HG03432 (cell line): ENCODE measurements at regions not wholly inside any gene's neighbourhood (a gene's known extent, or its start where the extent isn't known, plus 50 kb on each side); places are given as distances from the start of the nearest gene placed in this dataset.

Experiments
- ATAC-seq: cut with Tn5 transposase; IDR thresholded peaks from one replicate; pipeline ENCODE4 v1.9.1; 2021; ENCODE audit warnings: mild to moderate bottlenecking, moderate library complexity; ENCODE audit not compliant: unreplicated experiment

GRCh38 chr13:109379930-109380329, 406.5 kb downstream of the IRS2 start:
- no peak for ATAC-seq

DNA sequence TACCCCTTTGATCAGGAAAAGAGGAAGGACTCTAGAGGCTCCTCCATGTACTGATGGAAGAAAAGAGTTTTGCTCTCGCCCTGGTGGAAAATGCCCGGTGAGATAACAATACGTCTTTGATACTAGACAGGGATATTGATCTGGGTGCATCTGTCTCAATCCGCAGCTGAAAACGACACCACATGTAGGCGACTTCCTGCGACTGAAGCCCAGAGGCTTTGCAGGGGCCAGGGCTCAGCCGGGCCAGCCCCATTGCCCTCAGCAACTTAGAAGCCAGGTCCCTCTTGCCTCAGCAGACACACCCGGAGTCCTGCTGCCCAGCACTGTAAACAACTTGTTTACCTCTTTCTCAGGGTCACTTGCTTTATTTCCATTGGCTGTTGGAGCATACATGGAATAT, 409.4 kb downstream of the IRS2 start:
- ATAC-seq, result no peak

- no peak for ATAC-seq
Observed at GRCh38 chr13:109374609-109375200, 411.7 kb downstream of the IRS2 start.

- no peak for ATAC-seq
Observed at GRCh38 chr13:109372666-109373065, 413.7 kb downstream of the IRS2 start.

GRCh38 chr13:109371066-109371465, 415.3 kb downstream of the IRS2 start:
- no peak for ATAC-seq

- no peak for ATAC-seq
Observed at GRCh38 chr13:109370496-109370895, 415.9 kb downstream of the IRS2 start.

DNA sequence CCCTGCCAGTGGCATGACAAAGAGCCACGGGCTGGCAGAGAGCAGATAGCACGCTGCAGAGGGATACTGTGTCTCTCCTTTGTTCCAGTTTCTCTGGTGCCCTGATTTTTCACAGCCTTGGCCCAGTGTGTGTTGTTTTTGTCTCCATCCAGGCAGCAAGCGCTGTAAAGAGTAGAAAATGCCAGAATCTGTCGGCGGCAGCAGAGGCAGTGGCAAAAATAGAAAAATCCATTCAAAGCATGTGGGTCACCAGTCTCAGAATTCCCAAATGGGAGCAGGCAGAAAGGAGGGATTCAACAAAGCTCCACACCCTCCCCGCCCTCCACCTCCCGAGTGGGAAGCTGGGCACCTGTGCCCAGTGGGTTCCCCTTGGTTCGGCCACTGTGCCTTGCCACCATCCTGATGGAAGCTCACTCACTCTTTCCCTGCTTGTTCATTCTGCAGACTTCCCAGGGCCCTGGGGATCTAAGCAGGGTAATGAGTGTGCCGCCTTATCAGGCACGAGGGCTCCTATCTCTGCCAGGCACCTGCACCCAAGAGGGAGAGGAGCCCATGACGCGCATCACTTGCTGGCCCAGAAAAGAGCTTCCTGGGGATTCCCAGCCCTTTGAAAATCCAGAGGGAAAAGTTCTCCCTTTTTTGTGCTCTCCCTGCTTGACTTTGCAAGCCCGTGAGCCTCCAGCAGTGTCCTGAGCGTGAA, 416.9 kb downstream of the IRS2 start:
- ATAC-seq, result no peak

DNA sequence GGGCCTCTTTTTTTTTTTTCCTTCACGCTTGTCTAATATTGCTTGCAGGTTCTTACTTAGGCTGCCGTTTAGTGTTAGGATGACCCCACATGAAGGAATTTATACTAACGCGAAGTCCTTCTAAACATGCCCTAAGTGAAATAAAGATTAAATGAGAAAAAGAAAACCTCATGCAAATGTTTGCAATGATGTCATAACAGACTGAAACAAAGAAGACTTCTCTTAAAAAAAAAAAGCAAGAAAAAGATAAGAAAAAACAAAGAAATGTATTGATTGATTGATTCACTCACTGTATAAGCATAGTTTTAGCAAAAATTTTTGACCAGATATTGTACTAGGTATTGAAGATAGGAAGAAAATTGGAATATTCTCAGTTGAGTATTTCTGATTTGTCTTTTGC, 418.2 kb downstream of the IRS2 start:
- ATAC-seq, result no peak

- no peak for ATAC-seq
Observed at GRCh38 chr13:109366525-109366924, 419.9 kb downstream of the IRS2 start.

GRCh38 chr13:109363431-109363830, 423.0 kb downstream of the IRS2 start:
- no peak for ATAC-seq

- ATAC-seq, result no peak
Observed at GRCh38 chr13:109362616-109363015, 423.8 kb downstream of the IRS2 start.

DNA sequence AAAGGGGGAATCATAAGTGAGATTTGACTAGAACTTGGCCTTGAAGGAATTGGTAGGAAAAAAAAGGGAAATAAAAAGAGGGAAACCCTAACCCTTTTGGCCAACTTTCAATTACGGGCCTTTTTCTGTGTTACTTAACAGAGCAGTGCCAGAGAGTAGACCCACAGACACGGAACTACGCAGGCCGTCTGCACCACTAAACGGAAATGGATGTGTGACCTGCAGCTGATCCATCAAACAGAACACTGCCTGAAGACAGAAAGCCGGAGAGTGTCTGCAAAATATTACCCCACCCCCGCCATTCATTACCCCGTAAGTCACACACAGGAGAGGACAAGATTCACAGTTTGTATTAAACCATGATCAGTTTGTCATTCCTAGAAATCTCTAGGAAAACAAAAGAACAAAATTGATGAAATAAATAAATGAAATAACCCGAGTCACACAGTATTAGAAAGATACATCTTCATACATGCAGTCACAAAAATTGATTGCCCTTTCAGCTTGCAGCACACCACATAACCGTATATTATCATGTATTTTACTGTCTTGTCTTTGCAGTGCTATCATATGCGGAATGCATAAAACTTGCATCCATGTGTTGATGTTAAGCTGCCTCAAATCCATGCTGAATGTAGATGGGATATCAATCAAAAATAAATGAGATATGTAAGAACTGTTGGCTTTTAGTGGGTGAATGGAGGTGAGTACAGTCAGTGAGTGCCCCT, 424.7 kb downstream of the IRS2 start:
- no peak for ATAC-seq

- no peak for ATAC-seq
Observed at GRCh38 chr13:109357751-109358471, 428.5 kb downstream of the IRS2 start.

GRCh38 chr13:109355875-109356434, 430.4 kb downstream of the IRS2 start:
- no peak for ATAC-seq

GRCh38 chr13:109355166-109355565, 431.2 kb downstream of the IRS2 start:
- ATAC-seq, result no peak

DNA sequence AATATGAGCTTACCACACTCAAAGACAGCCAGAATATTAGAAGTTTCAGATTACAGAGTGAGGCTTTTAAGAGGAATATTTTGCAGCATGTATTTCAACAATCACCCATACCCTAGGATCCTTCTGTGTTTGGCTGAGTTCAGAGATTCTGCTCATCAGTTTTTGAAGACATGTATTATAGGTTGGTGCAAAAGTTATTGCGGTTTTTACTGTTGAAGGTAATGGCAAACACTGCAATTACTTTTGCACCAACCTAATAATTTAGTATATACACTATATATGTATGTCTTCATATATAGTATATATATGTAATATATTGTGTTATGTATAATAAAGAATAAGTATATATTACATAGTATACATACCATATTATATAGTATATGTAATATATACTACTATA, 435.1 kb downstream of the IRS2 start:
- ATAC-seq, result no peak

DNA sequence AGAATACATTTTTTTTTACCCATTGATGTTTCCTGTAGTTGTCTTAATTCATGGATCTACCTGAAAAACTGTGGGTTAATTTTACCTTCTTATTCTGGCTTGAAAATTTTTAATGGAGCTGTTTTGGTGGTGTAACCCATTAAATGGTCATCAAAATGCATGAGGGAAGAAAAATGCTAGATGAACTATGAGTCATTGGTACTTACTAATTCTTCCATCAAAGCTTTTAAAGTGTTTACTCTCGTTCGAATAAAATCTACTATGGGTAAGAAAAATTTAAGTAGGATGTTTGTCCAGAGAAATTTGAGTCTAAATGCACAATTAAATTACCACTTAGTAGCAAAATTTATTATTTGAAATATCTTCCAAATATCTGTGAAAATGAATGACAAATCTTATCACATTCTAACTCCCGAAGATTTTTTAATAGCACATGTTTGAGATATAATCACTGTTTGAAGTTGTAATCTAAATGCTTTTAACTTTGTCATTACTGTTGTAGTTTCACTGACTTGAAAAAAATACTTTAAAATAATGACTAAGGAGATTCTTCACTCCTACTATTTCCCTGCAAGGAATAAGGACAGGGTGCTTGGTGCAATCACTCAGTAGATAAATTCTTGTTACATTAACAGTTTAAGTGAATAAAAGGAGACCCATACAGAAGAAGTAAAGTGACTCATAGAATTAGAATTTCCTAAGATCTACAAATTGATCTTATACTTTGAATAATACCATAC, 437.7 kb downstream of the IRS2 start:
- ATAC-seq, result no peak

GRCh38 chr13:109346060-109346459, 440.3 kb downstream of the IRS2 start:
- ATAC-seq, result no peak

DNA sequence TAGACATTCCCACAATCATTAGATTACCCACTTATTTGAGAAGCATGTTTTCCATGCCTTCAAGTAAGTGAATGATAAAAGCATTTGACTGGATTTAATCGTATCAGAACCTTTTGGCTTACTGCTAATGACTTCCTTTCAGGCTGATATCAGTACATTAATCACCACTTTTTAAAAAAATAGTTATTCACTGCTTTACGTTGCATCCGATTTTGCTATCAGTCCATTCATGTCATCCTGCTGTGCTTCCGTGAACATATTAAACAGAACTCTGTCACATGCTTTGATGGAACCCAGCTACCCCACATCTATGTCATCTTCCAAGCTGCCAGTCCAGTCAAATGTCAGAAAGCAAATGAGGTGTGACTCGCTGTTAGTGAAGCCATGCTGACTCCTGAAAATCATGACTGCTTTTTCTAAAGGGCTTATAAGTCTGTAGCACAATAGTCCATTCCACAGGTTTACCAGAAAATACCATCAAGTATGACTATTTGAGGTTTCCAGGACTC, 440.9 kb downstream of the IRS2 start:
- no peak for ATAC-seq

GRCh38 chr13:109344552-109345157, 441.7 kb downstream of the IRS2 start:
- no peak for ATAC-seq
